Epithelial cell of proximal tubule (primary cell): ENCODE measurements at regions not wholly inside any gene's neighbourhood (a gene's known extent, or its start where the extent isn't known, plus 50 kb on each side); places are given as distances from the start of the nearest gene placed in this dataset.

Experiments used
- DNase-seq: peaks from one replicate; pipeline ENCODE4 v3.0.0-alpha.2; 2011; ENCODE audit warnings: low read depth
- H3K4me3 ChIP-seq: 2 replicates; pipeline ENCODE4 v1.5.1; 2011; ENCODE audit warnings: low read depth, mild to moderate bottlenecking, low read length
- TF ChIP-seq, protein P1 (sequence below): conservative IDR thresholded peaks from 2 replicates; pipeline ENCODE4 v1.5.1; 2012; ENCODE audit warnings: low read depth, mild to moderate bottlenecking, low read length

DNA sequence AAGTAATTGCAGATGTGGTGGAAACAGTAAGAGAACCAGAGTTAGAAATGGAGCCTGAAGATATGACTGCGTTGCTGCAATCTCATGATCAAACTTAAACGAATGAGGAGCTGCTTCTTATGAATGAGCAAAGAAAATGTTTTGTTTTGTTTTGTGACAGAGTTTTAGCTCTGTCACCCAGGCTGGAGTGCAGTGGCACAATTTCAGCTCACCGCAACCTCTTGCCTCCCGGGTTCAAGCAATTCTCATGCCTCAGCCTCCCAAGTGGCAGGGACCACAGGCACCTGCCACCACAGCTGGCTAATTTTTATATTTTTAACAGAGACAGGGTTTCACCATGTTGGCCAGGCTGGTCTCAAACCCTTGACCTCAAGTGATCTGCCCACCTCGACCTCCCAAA lies 53.3 kb upstream of the NFASC start:
- no peak for DNase-seq
- no peak overlapping the region for H3K4me3 ChIP-seq
- TF ChIP-seq, protein P1, sequence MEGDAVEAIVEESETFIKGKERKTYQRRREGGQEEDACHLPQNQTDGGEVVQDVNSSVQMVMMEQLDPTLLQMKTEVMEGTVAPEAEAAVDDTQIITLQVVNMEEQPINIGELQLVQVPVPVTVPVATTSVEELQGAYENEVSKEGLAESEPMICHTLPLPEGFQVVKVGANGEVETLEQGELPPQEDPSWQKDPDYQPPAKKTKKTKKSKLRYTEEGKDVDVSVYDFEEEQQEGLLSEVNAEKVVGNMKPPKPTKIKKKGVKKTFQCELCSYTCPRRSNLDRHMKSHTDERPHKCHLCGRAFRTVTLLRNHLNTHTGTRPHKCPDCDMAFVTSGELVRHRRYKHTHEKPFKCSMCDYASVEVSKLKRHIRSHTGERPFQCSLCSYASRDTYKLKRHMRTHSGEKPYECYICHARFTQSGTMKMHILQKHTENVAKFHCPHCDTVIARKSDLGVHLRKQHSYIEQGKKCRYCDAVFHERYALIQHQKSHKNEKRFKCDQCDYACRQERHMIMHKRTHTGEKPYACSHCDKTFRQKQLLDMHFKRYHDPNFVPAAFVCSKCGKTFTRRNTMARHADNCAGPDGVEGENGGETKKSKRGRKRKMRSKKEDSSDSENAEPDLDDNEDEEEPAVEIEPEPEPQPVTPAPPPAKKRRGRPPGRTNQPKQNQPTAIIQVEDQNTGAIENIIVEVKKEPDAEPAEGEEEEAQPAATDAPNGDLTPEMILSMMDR, result no peak

DNA sequence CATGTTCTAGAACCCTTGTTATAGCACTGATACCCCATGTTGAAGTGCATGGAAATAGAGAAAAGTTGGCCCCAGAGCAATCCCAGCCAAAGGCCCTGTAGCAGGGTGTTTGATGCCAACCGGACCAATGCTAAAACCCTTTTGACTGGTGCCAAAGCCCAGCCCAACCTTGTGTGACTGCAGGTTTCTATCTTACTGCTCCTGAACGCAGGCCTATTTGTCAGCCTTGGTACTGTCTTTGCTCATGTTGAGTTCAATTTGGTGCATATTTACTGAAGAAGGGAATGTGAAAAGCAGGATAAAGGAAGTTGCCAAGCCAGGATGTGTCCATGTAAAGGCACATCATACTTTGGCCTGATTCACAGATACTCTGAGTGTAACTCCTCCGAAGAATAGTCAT lies 51.7 kb upstream of the NFASC start:
- no peak for DNase-seq
- TF ChIP-seq, protein P1, result no peak
- H3K4me3 ChIP-seq, result no peak overlapping the region

DNA sequence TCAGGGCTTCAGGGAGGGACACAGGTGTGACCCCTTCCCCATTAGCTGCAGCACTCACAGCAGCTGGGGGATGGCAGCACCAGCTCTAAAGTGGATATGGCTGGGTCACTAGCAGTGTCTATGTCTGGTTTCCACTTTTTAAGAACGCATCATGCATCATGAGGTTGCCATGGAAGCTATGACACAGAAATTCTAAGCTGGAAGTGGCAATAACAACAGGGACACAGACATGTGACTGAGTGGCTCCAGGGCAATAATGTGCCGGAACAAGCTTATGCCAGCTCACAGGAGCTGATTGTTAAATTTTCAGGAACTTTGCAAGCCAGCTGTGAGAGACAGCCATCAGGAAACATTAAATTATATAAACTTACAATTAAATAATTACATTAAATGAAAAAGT lies 51.2 kb upstream of the NFASC start:
- DNase-seq, result no peak
- H3K4me3 ChIP-seq, result no peak overlapping the region

More for the DNA sequence above, 51.2 kb upstream of the NFASC start:
- TF ChIP-seq, protein P1, result no peak
